Bronchial epithelial cell (primary cell): ENCODE measurements at regions not wholly inside any gene's neighbourhood (a gene's known extent, or its start where the extent isn't known, plus 50 kb on each side); places are given as distances from the start of the nearest gene placed in this dataset.

Source experiments
- DNase-seq: peaks from one replicate; pipeline ENCODE4 v3.0.0-alpha.2; 2010; ENCODE audit warnings: low read depth
- FAIRE-seq: peaks from 2 replicates; lab custom pipeline; 2011; peaks lifted over from hg19 to GRCh38; lab: Jason Lieb, UNC
- H3K27me3 ChIP-seq: 2 replicates; pipeline ENCODE4 v1.5.1; 2011; ENCODE audit warnings: low read length; ENCODE audit not compliant: control insufficient read depth, insufficient read depth
- H3K36me3 ChIP-seq: 2 replicates; pipeline ENCODE4 v1.5.1; 2011; ENCODE audit warnings: low read length; ENCODE audit not compliant: control insufficient read depth, insufficient read depth
- H3K4me3 ChIP-seq: 2 replicates; pipeline ENCODE4 v1.5.1; 2011; ENCODE audit warnings: mild to moderate bottlenecking, low read depth, low read length, control low read depth
- TF ChIP-seq, protein P1 (sequence below): IDR thresholded peaks from 2 replicates; pipeline ENCODE4 v1.5.1; 2011; ENCODE audit warnings: mild to moderate bottlenecking, moderate library complexity, low read length, control low read depth, inconsistent platforms; ENCODE audit not compliant: insufficient read depth, severe bottlenecking

DNA sequence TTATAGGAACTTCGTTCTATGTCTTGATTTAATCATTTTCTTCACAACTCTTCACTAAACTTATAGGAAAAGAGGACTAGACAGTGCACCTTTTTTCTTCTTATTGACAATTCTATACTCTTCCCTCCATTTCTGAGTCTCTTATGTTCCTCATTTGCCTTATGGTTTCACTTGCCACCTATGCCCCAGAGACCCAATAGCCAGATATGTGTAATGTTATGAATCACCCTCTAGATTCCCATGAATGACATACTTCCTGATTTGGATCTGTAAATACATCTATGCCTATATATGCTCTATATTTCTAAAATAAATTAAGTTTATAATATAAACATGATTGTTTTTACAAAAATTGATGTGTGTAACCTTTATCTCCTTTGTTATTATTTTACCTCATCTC, 514.1 kb upstream of the MEF2C start:
- no peak overlapping the region for H3K4me3 ChIP-seq
- no peaks in the 10 kb centered on the region for H3K27me3 ChIP-seq
- no peaks in the 10 kb centered on the region for H3K36me3 ChIP-seq
- TF ChIP-seq, protein P1, sequence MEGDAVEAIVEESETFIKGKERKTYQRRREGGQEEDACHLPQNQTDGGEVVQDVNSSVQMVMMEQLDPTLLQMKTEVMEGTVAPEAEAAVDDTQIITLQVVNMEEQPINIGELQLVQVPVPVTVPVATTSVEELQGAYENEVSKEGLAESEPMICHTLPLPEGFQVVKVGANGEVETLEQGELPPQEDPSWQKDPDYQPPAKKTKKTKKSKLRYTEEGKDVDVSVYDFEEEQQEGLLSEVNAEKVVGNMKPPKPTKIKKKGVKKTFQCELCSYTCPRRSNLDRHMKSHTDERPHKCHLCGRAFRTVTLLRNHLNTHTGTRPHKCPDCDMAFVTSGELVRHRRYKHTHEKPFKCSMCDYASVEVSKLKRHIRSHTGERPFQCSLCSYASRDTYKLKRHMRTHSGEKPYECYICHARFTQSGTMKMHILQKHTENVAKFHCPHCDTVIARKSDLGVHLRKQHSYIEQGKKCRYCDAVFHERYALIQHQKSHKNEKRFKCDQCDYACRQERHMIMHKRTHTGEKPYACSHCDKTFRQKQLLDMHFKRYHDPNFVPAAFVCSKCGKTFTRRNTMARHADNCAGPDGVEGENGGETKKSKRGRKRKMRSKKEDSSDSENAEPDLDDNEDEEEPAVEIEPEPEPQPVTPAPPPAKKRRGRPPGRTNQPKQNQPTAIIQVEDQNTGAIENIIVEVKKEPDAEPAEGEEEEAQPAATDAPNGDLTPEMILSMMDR, result no peak
- DNase-seq, result peak; percentile 65
- FAIRE-seq, result no peak

GRCh38 chr5:89396278-89396954, 513.4 kb upstream of the MEF2C start:
- TF ChIP-seq, protein P1, result no peak
- peak; percentile 23 for FAIRE-seq
- Histone ChIP-seq H3K4me3 (no peak overlapping the region), H3K27me3 (no peaks in the 10 kb centered on the region), H3K36me3 (no peaks in the 10 kb centered on the region)
- peak; percentile 12 for DNase-seq

DNA sequence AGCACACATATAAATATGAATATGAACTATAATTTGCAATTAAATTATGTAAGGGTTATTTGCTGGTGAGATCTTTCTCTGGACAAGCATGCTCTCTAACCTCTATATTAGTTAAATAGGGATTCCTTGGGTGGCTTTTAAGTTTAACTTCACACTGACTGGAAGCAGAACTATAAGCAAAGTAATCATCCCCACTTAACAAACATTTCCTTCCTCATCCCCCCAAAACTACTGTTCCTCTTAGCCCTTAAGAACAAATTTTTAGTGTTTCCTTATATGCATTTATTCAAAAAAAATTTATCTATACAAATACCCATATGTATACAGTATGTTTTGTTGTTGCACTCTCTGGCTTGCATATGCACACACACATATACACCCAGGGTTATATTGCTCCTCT, 512.1 kb upstream of the MEF2C start:
- FAIRE-seq, result no peak
- TF ChIP-seq, protein P1, result no peak
- Histone ChIP-seq H3K27me3 (no peaks in the 10 kb centered on the region), H3K36me3 (no peaks in the 10 kb centered on the region), H3K4me3 (no peak overlapping the region)
- DNase-seq, result no peak

DNA sequence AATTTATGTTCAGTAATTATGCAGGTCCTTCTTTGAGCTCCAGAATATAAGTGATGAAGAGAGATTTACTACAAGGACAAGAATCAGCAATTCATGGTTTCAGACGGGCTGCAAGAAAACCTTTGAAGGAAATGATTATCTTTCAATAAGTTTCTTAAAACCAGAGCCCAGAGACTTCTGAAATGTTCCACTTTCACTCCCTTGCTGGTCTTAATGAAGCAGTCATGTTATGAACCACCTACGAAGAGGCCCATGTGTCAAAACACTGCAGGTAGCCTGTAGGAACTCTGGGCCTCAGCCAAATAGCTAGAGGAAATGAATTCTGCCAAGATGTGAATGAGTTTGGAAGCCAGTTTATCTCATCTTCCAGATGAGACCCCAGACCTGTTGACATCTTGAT, 505.9 kb upstream of the MEF2C start:
- H3K4me3 ChIP-seq, result no peak overlapping the region
- no peaks in the 10 kb centered on the region for H3K27me3 ChIP-seq
- H3K36me3 ChIP-seq, result no peaks in the 10 kb centered on the region
- TF ChIP-seq, protein P1, result no peak
- DNase-seq (no peak), FAIRE-seq (no peak)

GRCh38 chr5:89384391-89384790, 501.4 kb upstream of the MEF2C start:
- Histone ChIP-seq H3K27me3 (no peaks in the 10 kb centered on the region), H3K4me3 (no peak overlapping the region), H3K36me3 (no peaks in the 10 kb centered on the region)
- TF ChIP-seq, protein P1, result no peak
- DNase-seq, result no peak
- FAIRE-seq, result no peak

GRCh38 chr5:89380635-89381034, 497.7 kb upstream of the MEF2C start:
- H3K27me3 ChIP-seq, result no peaks in the 10 kb centered on the region
- no peak for DNase-seq
- no peak overlapping the region for H3K4me3 ChIP-seq
- FAIRE-seq, result no peak
- TF ChIP-seq, protein P1, result no peak
- no peaks in the 10 kb centered on the region for H3K36me3 ChIP-seq
